Peyer's patch (tissue), 4 donors: ENCODE measurements at regions not wholly inside any gene's neighbourhood (a gene's known extent, or its start where the extent isn't known, plus 50 kb on each side); places are given as distances from the start of the nearest gene placed in this dataset.

Experiments
- POLR2A ChIP-seq, 2 donors: fragments of 450-650 bp; IDR thresholded peaks; one replicate each; pipeline ENCODE4 v1.5.1; 2017; ENCODE audit warnings: antibody characterized with exemption in 2 of 2, mild to moderate bottlenecking in 2 of 2, moderate library complexity in 2 of 2
- TF ChIP-seq, protein P1 (sequence below), 6 experiments: fragments of 450-650 bp in 4 of 6; fragments of 200-600 bp in 2 of 6; sonication (generic) in 1 of 6; IDR thresholded peaks; one replicate each; pipeline ENCODE4 v1.5.1; 2017 to 2019; ENCODE audit warnings: antibody characterized with exemption in 6 of 6, mild to moderate bottlenecking in 3 of 6, moderate library complexity in 1 of 6

DNA sequence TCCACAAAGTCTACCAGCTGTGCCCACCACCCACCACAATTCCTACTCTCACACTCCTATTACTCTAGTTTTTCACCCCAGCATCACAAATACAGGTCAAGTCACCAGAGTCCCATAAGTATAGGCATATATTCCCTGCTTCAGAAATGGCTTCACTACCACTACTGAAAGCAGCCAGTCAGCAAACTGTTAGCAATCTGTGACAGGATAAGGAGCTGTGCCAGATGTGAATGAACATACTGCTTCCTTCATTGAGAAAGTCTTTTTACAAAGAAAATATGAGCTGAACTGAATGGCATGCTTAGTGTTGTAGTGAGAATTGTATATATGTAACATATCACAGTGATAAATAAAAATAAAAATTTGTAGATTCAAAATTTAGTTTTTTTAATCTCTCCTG lies 76.8 kb downstream of the C3orf85 start:
- TF ChIP-seq, protein P1, sequence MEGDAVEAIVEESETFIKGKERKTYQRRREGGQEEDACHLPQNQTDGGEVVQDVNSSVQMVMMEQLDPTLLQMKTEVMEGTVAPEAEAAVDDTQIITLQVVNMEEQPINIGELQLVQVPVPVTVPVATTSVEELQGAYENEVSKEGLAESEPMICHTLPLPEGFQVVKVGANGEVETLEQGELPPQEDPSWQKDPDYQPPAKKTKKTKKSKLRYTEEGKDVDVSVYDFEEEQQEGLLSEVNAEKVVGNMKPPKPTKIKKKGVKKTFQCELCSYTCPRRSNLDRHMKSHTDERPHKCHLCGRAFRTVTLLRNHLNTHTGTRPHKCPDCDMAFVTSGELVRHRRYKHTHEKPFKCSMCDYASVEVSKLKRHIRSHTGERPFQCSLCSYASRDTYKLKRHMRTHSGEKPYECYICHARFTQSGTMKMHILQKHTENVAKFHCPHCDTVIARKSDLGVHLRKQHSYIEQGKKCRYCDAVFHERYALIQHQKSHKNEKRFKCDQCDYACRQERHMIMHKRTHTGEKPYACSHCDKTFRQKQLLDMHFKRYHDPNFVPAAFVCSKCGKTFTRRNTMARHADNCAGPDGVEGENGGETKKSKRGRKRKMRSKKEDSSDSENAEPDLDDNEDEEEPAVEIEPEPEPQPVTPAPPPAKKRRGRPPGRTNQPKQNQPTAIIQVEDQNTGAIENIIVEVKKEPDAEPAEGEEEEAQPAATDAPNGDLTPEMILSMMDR (IDR thresholded peaks at IDR 0.05) = no peak
- TF ChIP-seq POLR2A (IDR thresholded peaks at IDR 0.05) = no peak
